ENCODE measurements at regions not wholly inside any gene's neighbourhood (a gene's known extent, or its start where the extent isn't known, plus 50 kb on each side); places are given as distances from the start of the nearest gene placed in this dataset.

GRCh38 chr11:129576652-129577051, 201.0 kb downstream of the BARX2 start:
- TF ChIP-seq POLR2A (IDR thresholded peaks at IDR 0.05) (no peak), EP300 (IDR thresholded peaks at IDR 0.05) (no peak), CTCF (IDR thresholded peaks at IDR 0.05) (no peak)
- Histone ChIP-seq H3K27me3 (no peaks in the 10 kb centered on the region), H3K4me3 (no peak overlapping the region), H3K9me3 (peaks cover 0 to 33% (median 0%) of the 10 kb centered on the region in 4 donors), H3K27ac (no peak overlapping the region), H3K36me3 (no peaks in the 10 kb centered on the region), H3K4me1 (no peaks in the 10 kb centered on the region)
- WGBS, 2 donors, result 67 to 72% methylated on average over 2 of the region's 2 CpGs
- DNase-seq (ENCODE audit: low spot score in 2 of 2), result no peak

- 82 to 86% methylated on average over 4 of the region's 4 CpGs for WGBS, 2 donors
- TF ChIP-seq POLR2A (IDR thresholded peaks at IDR 0.05) (no peak), CTCF (IDR thresholded peaks at IDR 0.05) (no peak), EP300 (IDR thresholded peaks at IDR 0.05) (no peak)
- no peak for DNase-seq (ENCODE audit: low spot score in 2 of 2)
Observed at GRCh38 chr11:129578006-129578405, 202.4 kb downstream of the BARX2 start.

GRCh38 chr11:129580278-129580677, 204.6 kb downstream of the BARX2 start:
- no peak overlapping the region for H3K27ac ChIP-seq
- H3K36me3 ChIP-seq, result no peaks in the 10 kb centered on the region
- H3K9me3 ChIP-seq, result peaks cover 0 to 5% (median 0%) of the 10 kb centered on the region in 4 donors
- TF ChIP-seq POLR2A (IDR thresholded peaks at IDR 0.05), result no peak
- TF ChIP-seq CTCF (IDR thresholded peaks at IDR 0.05), result no peak
- TF ChIP-seq EP300 (IDR thresholded peaks at IDR 0.05), result no peak
- DNase-seq (ENCODE audit: low spot score in 2 of 2), result no peak
- no peaks in the 10 kb centered on the region for H3K27me3 ChIP-seq
- no peaks in the 10 kb centered on the region for H3K4me1 ChIP-seq
- 76 to 87% methylated on average over 8 to 10 of the region's 10 CpGs for WGBS, 2 donors
- H3K4me3 ChIP-seq, result no peak overlapping the region

More at GRCh38 chr11:129578006-129578405, 202.4 kb downstream of the BARX2 start:
- Histone ChIP-seq H3K9me3 (peaks cover 0 to 26% (median 0%) of the 10 kb centered on the region in 4 donors), H3K27ac (no peak overlapping the region), H3K27me3 (no peaks in the 10 kb centered on the region), H3K4me1 (no peaks in the 10 kb centered on the region), H3K4me3 (no peak overlapping the region), H3K36me3 (no peaks in the 10 kb centered on the region)

GRCh38 chr11:129584316-129584715, 208.7 kb downstream of the BARX2 start:
- 56 to 59% methylated on average over 6 of the region's 6 CpGs for WGBS, 2 donors
- Histone ChIP-seq H3K36me3 (no peaks in the 10 kb centered on the region), H3K4me3 (no peak overlapping the region), H3K27me3 (no peaks in the 10 kb centered on the region), H3K4me1 (no peaks in the 10 kb centered on the region), H3K27ac (no peak overlapping the region), H3K9me3 (no peaks in the 10 kb centered on the region)
- TF ChIP-seq POLR2A (IDR thresholded peaks at IDR 0.05), result no peak
- TF ChIP-seq EP300 (IDR thresholded peaks at IDR 0.05), result no peak
- no peak for TF ChIP-seq CTCF (IDR thresholded peaks at IDR 0.05)
- no peak for DNase-seq (ENCODE audit: low spot score in 2 of 2)

- H3K27ac ChIP-seq, result no peak overlapping the region
- no peak for TF ChIP-seq POLR2A (IDR thresholded peaks at IDR 0.05)
- no peak for TF ChIP-seq EP300 (IDR thresholded peaks at IDR 0.05)
- TF ChIP-seq CTCF (IDR thresholded peaks at IDR 0.05), result no peak
- H3K27me3 ChIP-seq, result no peaks in the 10 kb centered on the region
- DNase-seq (ENCODE audit: low spot score in 2 of 2), result no peak
- no peaks in the 10 kb centered on the region for H3K4me1 ChIP-seq
- no peaks in the 10 kb centered on the region for H3K9me3 ChIP-seq
- 5 to 12% methylated on average over 5 of the region's 5 CpGs for WGBS, 2 donors
- H3K4me3 ChIP-seq, result no peak overlapping the region
- H3K36me3 ChIP-seq, result no peaks in the 10 kb centered on the region
Observed at GRCh38 chr11:129589190-129589860, 213.7 kb downstream of the BARX2 start.

Measured in tibial nerve (tissue), 4 donors.